ENCODE measurements at regions not wholly inside any gene's neighbourhood (a gene's known extent, or its start where the extent isn't known, plus 50 kb on each side); places are given as distances from the start of the nearest gene placed in this dataset.
"Not testable (repeated sequence)": the region's sequence is repeated elsewhere in the genome, so short reads cannot be mapped to it uniquely, and the experiment has no call there.

GRCh38 chrX:96432647-96433046 is 252.0 kb upstream of the DIAPH2 start:
- FAIRE-seq: no peak

GRCh38 chrX:96433409-96434077 is 251.1 kb upstream of the DIAPH2 start:
- FAIRE-seq: no peak

GRCh38 chrX:96435378-96436035 is 249.1 kb upstream of the DIAPH2 start:
- FAIRE-seq: no peak

- FAIRE-seq: no peak
Measured at GRCh38 chrX:96436105-96436504, 248.5 kb upstream of the DIAPH2 start.

GRCh38 chrX:96438803-96439202 is 245.8 kb upstream of the DIAPH2 start:
- FAIRE-seq: no peak

- no peak for FAIRE-seq
Measured at GRCh38 chrX:96440941-96441340, 243.7 kb upstream of the DIAPH2 start.

DNA sequence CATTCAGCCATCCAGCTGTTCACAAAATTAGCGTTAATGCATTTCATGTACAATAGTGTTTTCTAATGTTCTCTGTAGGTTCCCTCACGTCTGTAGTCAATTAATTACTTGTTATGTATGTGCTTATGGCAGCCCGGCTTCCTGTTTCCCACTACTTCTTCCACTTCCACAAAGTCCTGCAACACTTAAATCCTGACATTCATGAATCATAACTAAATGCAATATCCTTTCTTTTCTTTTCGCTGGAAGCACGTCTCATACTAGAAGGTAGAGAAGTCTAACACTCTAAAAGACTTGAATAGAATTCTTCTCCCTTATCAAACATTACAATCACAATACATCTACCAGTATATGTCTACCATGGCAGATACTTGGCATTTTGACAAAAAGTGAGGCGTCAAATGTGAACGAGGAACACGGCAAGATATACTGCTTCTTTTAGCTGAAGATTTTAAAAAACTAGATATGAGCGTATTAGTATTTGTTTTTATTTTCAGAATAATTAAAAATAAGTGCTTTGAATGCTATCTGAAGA is 239.0 kb upstream of the DIAPH2 start:
- FAIRE-seq: no peak

- FAIRE-seq: no peak
Measured at GRCh38 chrX:96446524-96446923, 238.1 kb upstream of the DIAPH2 start.

GRCh38 chrX:96447161-96447560 is 237.5 kb upstream of the DIAPH2 start:
- FAIRE-seq: no peak

DNA sequence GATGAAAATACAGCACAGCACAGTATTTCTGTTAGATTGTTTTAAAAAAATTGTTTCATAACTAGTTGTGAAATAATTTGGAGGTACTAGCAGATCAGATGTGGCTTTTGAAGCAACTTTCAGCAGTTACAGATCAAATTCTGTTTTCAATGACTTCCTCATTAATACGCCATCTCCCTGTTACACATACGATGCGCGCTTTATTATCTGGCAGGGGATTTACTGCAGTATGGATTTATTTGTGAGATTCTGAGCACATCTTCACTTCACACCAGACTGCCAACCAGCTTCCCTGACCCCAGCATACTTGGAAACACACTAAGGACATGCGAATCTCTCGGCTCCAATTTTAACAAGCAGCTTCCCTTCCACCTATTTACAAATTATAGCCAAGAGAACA is 235.5 kb upstream of the DIAPH2 start:
- FAIRE-seq: no peak

GRCh38 chrX:96449896-96450295 is 234.7 kb upstream of the DIAPH2 start:
- no peak for FAIRE-seq

- no peak for FAIRE-seq
Measured at GRCh38 chrX:96453139-96453538, 231.5 kb upstream of the DIAPH2 start.

DNA sequence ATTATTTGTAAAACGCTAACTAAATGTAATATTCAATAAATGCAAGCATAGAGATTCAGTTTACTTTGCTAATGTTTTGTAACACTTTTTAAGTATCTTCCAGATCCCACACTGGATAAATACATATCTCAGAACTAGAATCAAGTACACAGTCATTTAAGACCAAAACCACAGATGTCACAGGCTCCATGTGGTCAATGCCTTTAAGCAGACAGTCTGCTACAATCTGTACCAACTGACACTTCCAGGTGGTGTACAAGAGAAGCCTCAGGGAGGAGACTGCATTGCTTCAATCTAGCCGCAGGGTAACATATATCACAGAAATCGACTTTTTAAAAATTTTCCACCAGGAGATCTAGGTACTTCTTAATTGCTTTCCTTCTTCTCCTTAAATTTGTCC is 229.6 kb upstream of the DIAPH2 start:
- FAIRE-seq: no peak

DNA sequence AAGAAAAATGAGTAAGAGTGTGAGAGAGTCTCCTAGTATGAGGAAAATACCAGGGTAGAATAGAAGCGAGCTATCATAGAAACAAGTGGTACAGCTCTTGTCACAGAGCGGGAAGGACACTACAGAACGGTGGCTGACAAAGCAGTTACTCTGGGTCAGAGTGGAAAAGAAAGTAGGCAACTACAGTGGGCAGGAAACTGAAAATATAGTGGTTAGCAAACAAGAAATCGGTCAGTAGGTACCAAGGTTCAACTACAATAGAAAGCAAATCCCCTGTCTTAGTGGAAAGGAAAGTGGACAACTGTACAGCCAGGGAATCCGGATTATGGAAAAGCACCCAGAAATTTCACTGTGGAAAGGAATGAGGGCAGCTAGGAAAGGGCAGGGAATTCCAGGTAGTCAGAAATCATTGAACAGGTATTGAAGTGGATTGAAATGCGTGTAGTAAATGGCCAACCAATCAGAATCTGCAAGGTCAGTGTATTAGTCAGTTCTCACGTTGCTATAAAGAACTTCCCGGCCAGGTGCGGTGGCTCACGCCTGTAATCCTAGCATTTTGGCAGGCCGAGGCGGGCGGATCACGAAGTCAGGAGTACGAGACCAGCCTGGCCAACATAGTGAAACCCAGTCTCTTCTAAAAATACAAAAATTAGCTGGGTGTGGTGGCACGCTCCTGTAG is 219.6 kb upstream of the DIAPH2 start:
- no peak for FAIRE-seq

GRCh38 chrX:96474029-96474740 is 210.5 kb upstream of the DIAPH2 start:
- FAIRE-seq: no peak

- FAIRE-seq: no peak
Measured at GRCh38 chrX:96474741-96475125, 209.9 kb upstream of the DIAPH2 start.

DNA sequence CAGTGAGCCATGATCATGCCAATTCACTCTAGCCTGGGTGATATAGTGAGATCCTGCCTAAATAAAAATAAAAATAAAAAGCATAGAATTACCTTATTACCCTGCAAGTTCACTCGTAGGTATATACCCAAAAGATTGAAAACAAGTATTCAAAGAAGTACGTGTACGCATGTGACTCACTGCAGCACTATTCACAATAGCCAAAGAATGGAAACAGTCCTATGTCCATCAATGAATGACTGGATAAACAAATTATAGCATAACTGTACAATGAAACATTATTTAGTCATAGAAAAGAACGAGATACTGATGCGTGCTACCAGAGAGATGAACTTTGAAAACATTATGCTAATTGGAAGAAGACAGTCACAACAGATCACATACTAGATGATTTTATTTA is 204.6 kb upstream of the DIAPH2 start:
- no peak for FAIRE-seq

DNA sequence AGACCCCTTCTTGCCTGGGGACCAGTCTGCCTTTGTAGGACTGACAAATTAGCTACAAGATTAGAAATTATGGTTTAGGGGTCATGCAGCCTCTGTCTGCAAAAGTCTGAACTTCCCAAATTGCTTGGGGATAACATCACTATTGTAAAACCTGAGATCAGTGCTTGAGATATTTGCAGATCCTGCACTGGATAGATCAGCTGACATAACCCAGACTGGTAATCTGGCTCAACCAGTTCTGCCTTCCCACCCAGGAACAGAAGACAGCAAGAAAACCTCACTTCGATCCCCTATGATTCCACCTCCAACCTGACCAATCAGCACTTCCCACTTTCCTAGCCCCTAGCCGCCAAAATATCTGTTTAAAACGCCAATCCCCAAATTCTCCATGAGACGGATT is 202.8 kb upstream of the DIAPH2 start:
- FAIRE-seq: no peak

DNA sequence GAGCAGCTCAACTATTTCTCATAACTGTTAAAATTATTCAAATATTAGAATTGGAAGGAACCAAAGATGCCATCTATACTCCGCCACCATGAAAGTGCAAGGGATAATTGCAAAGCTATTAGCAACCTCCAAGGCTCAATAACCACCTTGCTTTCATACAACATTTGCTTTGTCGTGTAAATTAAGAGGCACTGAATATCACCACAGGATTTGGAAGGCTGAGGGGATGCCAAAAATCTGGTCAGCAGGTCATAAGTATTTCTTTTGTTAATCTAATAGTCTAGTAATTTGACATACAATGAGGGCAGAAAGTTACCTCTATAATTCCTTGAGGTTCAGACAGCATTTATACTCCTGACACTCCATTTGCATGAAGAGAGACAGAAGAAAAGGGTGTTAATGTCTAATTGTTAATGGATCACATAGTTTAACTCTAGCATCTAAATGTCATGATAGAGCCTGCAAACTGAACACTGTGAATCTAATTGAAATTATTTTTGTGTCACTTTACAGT is 200.9 kb upstream of the DIAPH2 start:
- no peak for FAIRE-seq

GRCh38 chrX:96486687-96487086 is 198.0 kb upstream of the DIAPH2 start:
- not testable (repeated sequence) for FAIRE-seq

- no peak for FAIRE-seq
Measured at GRCh38 chrX:96502507-96502906, 182.1 kb upstream of the DIAPH2 start.

GRCh38 chrX:96529386-96529785 is 155.3 kb upstream of the DIAPH2 start:
- FAIRE-seq: not testable (repeated sequence)

DNA sequence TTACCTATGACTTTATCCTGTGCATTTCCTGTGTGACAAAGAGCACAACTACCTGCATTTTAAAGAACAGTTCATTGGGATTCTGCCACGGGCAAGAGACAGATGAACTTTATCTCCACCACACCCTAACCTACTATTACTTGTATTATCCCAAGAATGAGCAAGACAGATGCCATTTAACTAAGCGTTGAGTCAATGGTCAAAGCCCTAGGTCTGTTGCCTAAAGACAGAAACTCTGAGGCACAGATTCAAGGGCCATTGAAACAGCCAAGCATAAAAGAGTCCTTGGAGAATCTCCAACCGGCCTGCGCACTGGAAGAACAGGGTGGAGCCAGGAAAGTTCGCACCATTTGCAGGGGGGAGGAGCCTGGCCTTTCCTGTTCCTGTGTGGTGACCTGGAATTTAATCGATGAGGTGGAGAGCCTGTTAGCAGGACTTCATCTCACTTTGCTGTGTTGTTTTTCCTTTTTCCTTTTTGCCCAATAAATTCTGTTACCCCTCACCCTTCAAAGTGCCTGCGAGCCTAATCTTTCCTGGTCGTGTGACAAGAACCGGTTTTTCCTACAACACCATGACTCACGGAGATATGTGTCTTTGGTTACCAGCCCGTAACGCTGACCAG is 146.4 kb upstream of the DIAPH2 start:
- FAIRE-seq: no peak
